Heart right ventricle (tissue), 16 donors: ENCODE measurements at regions not wholly inside any gene's neighbourhood (a gene's known extent, or its start where the extent isn't known, plus 50 kb on each side); places are given as distances from the start of the nearest gene placed in this dataset.

Source experiments
- ATAC-seq, 8 donors: fragments of 200-7000 bp; cut with Tn5 transposase; one replicate each; pipeline ENCODE4 v1.9.1; 2020; ENCODE audit warnings: mild to moderate bottlenecking in 8 of 8, moderate library complexity in 8 of 8, moderate number of reproducible peaks in 1 of 8
- DNase-seq, 2 donors: peaks; one replicate each; pipeline ENCODE4 v3.0.0-alpha.2; 2020
- H3K27ac ChIP-seq, 10 donors: fragments of 200-600 bp; sonication (generic) in 2 of 10; one replicate each; pipeline versions ENCODE4 v1.5.0 to v1.8.0; 2020 to 2022; ENCODE audit warnings: mild to moderate bottlenecking in 3 of 10
- H3K27me3 ChIP-seq, 7 donors: fragments of 200-600 bp; one replicate each; pipeline ENCODE4 v1.8.0; 2021 to 2022; ENCODE audit warnings: mild to moderate bottlenecking in 2 of 7
- H3K36me3 ChIP-seq, 9 donors: fragments of 200-600 bp; sonication (generic) in 1 of 9; one replicate each; pipeline versions ENCODE4 v1.5.0 to v1.8.0; 2020 to 2022; ENCODE audit warnings: mild to moderate bottlenecking in 2 of 9
- H3K4me1 ChIP-seq, 9 donors: fragments of 200-600 bp; sonication (generic) in 1 of 9; one replicate each; pipeline versions ENCODE4 v1.5.0 to v1.8.0; 2020 to 2022; ENCODE audit warnings: mild to moderate bottlenecking in 4 of 9
- H3K4me3 ChIP-seq, 10 donors: fragments of 200-600 bp; sonication (generic) in 2 of 10; one replicate each; pipeline versions ENCODE4 v1.5.0 to v1.8.0; 2020 to 2022; ENCODE audit warnings: mild to moderate bottlenecking in 7 of 10, moderate library complexity in 2 of 10
- H3K9me3 ChIP-seq, 11 donors: fragments of 200-600 bp in 10 of 11; sonication (generic) in 2 of 11; one replicate each; pipeline versions ENCODE4 v1.5.0 to v1.8.0; 2013 to 2022; ENCODE audit warnings: mild to moderate bottlenecking in 2 of 11, control low read depth in 1 of 11, moderate library complexity in 1 of 11
- WGBS, 2 donors: extraction: QIAGEN DNeasy Blood & Tissue Kit; methylation state at CpG; one replicate each; pipeline ENCODE4 v1.1.7; 2013; ENCODE audit warnings: inconsistent platforms in 1 of 2; 5-methylcytosine and 5-hydroxymethylcytosine counted together
- intact Hi-C, 10 donors: fragments of 100-400 bp; cut with DNase I; formaldehyde crosslinking; loops; one replicate each; pipeline versions ENCODE4 v1.11.1 to v1.14.2; 2022
- TF ChIP-seq, protein P1 (sequence below), 9 donors: fragments of 200-600 bp; sonication (generic) in 2 of 9; IDR thresholded peaks; one replicate each; pipeline versions ENCODE4 v1.5.0 to v1.8.0; 2021 to 2022; ENCODE audit warnings: antibody characterized with exemption in 9 of 9, mild to moderate bottlenecking in 5 of 9, moderate library complexity in 1 of 9
- donor health status: Arrhythmogenic right ventricular cardiomyopathy.
- donor health status: ischemic (EF 13 %, LVEDD 7.1; RV severe dilation, severe dysfunction).
- donor health status: healthy with polysubstance abuse.
- donor health status: DM: no; HTN: yes; CAD: no.
- donor health status: DM: no; HTN: no; CAD: no.
- donor health status: ischemic (EF 25% LVEDD 6.9; RV normal size, moderate dysfunction).
- donor health status: ischemic (EF 25% LVEDD 5.7; RV mildly dilated, moderate dysfunction).
- donor health status: healthy.
- donor health status: DM: yes; HTN: yes; CAD: no.
- donor health status: Ischemic cardiomyopathy.
- donor health status: ischemic (EF 35%, LVEDD 5.7; RV mildly dilated, moderate dysfunction).
- donor health status: nonischemic (EF 11% LVEDD 7.7; RV severe dilation, severe dysfunction).
- donor health status: DM: yes; HTN: yes; CAD: no.
- donor health status: PGD.
- donor health status: ischemic (EF 29% LVEDD 5.4; RV normal size, mild dysfunction).
- donor health status: nonischemic (EF 23%, LVEDD 6.1; RV moderate dilation, normal function).

DNA sequence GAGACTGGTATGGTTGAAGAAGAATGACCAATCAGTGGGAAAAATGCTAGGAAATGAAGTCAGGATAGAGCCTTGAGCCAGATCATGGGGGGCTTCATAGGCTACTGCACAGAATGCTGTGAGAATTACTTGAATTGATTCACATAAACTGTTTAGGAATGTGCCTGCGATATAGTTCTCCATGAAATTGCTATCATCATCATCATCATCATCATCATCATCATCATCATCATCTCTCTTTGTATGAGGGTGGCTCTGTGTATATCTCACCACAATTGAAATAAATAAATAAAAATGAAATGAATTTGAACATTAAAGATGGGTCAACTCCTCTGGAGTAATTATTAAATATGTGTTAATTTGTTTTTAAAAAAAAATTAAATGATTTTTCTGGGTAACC is 148.6 kb upstream of the LEF1 start:
- intact Hi-C loops, result no loop called here
- ATAC-seq, result no peak
- H3K9me3 ChIP-seq, result peaks cover 0 to 5% (median 2%) of the 10 kb centered on the region in 11 donors
- H3K27me3 ChIP-seq, result peaks cover 0 to 5% (median 0%) of the 10 kb centered on the region in 7 donors
- no peak overlapping the region for H3K27ac ChIP-seq
- no peak overlapping the region for H3K4me3 ChIP-seq
- TF ChIP-seq, protein P1, sequence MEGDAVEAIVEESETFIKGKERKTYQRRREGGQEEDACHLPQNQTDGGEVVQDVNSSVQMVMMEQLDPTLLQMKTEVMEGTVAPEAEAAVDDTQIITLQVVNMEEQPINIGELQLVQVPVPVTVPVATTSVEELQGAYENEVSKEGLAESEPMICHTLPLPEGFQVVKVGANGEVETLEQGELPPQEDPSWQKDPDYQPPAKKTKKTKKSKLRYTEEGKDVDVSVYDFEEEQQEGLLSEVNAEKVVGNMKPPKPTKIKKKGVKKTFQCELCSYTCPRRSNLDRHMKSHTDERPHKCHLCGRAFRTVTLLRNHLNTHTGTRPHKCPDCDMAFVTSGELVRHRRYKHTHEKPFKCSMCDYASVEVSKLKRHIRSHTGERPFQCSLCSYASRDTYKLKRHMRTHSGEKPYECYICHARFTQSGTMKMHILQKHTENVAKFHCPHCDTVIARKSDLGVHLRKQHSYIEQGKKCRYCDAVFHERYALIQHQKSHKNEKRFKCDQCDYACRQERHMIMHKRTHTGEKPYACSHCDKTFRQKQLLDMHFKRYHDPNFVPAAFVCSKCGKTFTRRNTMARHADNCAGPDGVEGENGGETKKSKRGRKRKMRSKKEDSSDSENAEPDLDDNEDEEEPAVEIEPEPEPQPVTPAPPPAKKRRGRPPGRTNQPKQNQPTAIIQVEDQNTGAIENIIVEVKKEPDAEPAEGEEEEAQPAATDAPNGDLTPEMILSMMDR (IDR thresholded peaks at IDR 0.05), result no peak
- no peaks in the 10 kb centered on the region for H3K36me3 ChIP-seq
- no peak for DNase-seq
- 93% methylated on average over 1 of the region's 1 CpG for WGBS, 2 donors
- H3K4me1 ChIP-seq, result no peaks in the 10 kb centered on the region

DNA sequence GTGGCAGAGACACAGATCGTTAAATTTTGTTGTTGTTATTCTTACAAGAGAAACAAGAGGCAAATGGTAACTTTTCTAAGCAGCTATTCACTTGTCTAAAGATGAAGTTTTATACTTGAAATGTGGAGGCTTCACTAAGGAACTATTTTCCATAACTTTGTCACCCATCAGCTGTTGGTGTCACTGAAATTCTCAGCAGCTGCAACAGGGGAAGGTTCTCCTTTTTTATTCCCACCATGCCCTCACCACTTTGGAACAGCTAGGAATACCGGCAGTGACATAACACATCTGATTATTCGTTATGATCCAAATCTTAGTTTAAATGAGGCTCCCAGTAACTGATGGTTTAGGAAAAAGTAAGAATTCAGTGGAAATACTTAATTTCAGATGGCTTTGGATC is 147.0 kb upstream of the LEF1 start:
- intact Hi-C loops, result no loop called here
- ATAC-seq, result no peak
- 90 to 93% methylated on average over 3 of the region's 3 CpGs for WGBS, 2 donors

DNA sequence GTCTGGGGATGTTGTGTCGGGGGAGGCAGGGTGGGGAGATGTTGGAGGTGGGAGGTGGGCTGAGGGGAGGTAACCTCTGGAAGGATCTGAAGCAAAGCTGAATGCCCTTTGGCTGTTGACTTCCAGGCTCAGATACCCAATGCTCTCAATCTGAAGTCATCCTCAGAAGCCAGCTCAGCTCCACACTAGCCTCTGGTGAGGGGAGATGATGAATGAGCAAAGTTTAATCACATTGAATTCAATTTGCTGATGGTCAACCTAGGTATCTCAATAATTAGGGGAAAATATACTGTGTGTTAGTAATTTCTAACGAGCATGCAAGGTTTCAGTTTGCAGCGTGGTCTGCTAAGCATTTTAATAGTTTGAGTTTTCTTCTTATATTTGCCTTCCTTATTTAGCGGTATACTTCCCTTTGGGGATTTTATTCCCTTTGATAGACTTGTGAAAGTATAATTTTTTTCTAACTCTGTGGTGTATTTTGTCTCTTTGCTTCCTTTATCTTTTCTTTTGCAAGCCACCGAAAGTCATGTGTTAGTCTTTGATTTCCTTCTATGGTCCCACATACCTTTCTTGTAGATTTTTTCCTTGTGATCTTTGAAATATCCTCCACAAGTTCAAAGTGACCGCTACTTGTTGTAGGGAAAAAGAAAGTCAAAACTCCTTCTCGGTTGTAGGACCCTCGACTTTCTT is 146.3 kb upstream of the LEF1 start:
- Histone ChIP-seq H3K27ac (no peak overlapping the region), H3K4me1 (no peaks in the 10 kb centered on the region), H3K9me3 (peaks cover 0 to 2% (median 0%) of the 10 kb centered on the region in 11 donors), H3K27me3 (peaks cover 0 to 3% (median 0%) of the 10 kb centered on the region in 7 donors), H3K36me3 (no peaks in the 10 kb centered on the region), H3K4me3 (no peak overlapping the region)
- no peak for ATAC-seq
- intact Hi-C loops, result no loop called here
- TF ChIP-seq, protein P1 (IDR thresholded peaks at IDR 0.05), result no peak
- no peak for DNase-seq
- 83 to 84% methylated on average over 8 of the region's 8 CpGs for WGBS, 2 donors

More for the DNA sequence above, 147.0 kb upstream of the LEF1 start:
- peaks cover 0 to 3% (median 0%) of the 10 kb centered on the region in 7 donors for H3K27me3 ChIP-seq
- TF ChIP-seq, protein P1 (IDR thresholded peaks at IDR 0.05), result no peak
- H3K9me3 ChIP-seq, result peaks cover 0 to 2% (median 0%) of the 10 kb centered on the region in 11 donors
- H3K4me3 ChIP-seq, result no peak overlapping the region
- no peaks in the 10 kb centered on the region for H3K36me3 ChIP-seq
- H3K4me1 ChIP-seq, result no peaks in the 10 kb centered on the region
- no peak overlapping the region for H3K27ac ChIP-seq
- no peak for DNase-seq

DNA sequence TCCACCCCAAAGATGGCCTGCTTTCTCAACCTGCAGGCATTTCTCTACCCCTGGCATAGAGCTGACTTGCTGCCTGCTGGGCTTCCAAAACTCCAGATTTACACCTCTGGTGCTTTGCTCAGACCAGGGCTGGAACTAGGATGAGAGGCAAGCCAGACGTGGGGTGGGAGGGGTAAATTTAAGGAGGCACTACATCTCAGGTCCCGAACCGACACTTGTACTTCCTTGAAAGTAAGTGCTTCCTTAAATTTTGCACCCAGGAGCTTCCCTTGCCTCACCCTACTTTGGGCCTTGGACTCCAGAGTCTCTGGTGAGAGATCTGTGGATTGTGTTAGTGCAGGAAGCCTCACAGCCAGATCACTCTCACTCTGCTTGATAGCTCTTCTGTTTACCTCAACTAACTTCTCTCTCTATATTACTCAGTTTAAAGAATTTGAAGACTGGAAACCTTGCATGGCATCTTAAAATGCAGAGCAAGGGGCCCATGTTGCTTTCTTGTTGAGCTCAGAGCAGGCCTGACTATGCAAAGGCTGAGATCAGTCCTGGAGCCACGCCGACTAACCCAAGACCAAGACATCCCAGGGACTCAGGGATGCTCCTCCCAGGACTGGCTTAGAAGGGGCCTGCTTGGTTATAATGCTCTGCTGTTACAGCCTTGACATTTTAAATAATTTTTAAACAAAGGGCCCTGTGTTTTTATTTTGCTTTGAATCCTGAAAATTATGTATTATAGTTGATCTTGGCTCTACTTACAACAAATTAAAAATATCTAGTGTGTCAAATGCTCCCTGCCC is 145.0 kb upstream of the LEF1 start:
- Histone ChIP-seq H3K4me1 (no peaks in the 10 kb centered on the region), H3K9me3 (peaks cover 0 to 2% (median 0%) of the 10 kb centered on the region in 11 donors), H3K27me3 (peaks cover 0 to 3% (median 0%) of the 10 kb centered on the region in 7 donors), H3K4me3 (no peak overlapping the region), H3K36me3 (no peaks in the 10 kb centered on the region), H3K27ac (no peak overlapping the region)
- 87 to 89% methylated on average over 5 of the region's 5 CpGs for WGBS, 2 donors
- no peak for DNase-seq
- intact Hi-C loops, result no loop called here
- no peak for ATAC-seq
- TF ChIP-seq, protein P1 (IDR thresholded peaks at IDR 0.05), result no peak
